Endothelial cell of umbilical vein (primary cell): ENCODE measurements at regions not wholly inside any gene's neighbourhood (a gene's known extent, or its start where the extent isn't known, plus 50 kb on each side); places are given as distances from the start of the nearest gene placed in this dataset.

Experiments used
- BruUV-seq: library from RNA; stranded (reverse); fragments of 400-500 nt; replicated peaks from 2 replicates; lab custom pipeline; 2021; lab: Mats Ljungman, UMichigan
- CTCF ChIA-PET: fragments of 300-600, 350-600 bp; sonication (Branson Sonifier 250); formaldehyde crosslinking; loops from one replicate; lab custom pipeline; 2021; ENCODE audit warnings: antibody characterized with exemption, inconsistent platforms; lab: Charles Lee
- POLR2A ChIA-PET: fragments of 300-600, 350-600 bp; sonication (Branson Sonifier 250); formaldehyde crosslinking; loops from one replicate; lab custom pipeline; 2021; ENCODE audit warnings: antibody characterized with exemption, inconsistent platforms; lab: Charles Lee
- DNase-seq: peaks from one replicate; pipeline ENCODE4 v3.0.0-alpha.2; 2011; ENCODE audit warnings: low read depth, low spot score
- FAIRE-seq: peaks from 2 replicates; lab custom pipeline; 2011; peaks lifted over from hg19 to GRCh38; lab: Jason Lieb, UNC
- H2AFZ ChIP-seq: 2 replicates; pipeline ENCODE4 v1.6.0; 2012; ENCODE audit warnings: low read depth, low read length, control low read depth, inconsistent platforms
- H3K27ac ChIP-seq: 2 replicates; pipeline ENCODE4 v1.5.1; 2011; ENCODE audit warnings: low read depth, mild to moderate bottlenecking, control low read depth, low read length, moderate library complexity; ENCODE audit not compliant: insufficient read depth
- H3K27me3 ChIP-seq, 2 experiments: 2 replicates each; pipeline versions ENCODE4 v1.6.0 to v1.6.1; 2011; ENCODE audit warnings: low read length in 2 of 2, mixed read lengths in 1 of 2; ENCODE audit not compliant: control insufficient read depth in 2 of 2, insufficient read depth in 2 of 2
- H3K36me3 ChIP-seq, 2 experiments: 2 replicates in 1 of 2; 3 replicates in 1 of 2; pipeline ENCODE4 v1.5.1; 2011; ENCODE audit warnings: low read length in 2 of 2, mild to moderate bottlenecking in 1 of 2, moderate library complexity in 1 of 2; ENCODE audit not compliant: control insufficient read depth in 2 of 2, insufficient read depth in 2 of 2; ENCODE audit errors: extremely low read depth in 1 of 2
- H3K4me1 ChIP-seq: 3 replicates; pipeline ENCODE4 v1.5.1; 2011; ENCODE audit warnings: mild to moderate bottlenecking, low read length; ENCODE audit not compliant: control insufficient read depth, insufficient read depth; ENCODE audit errors: extremely low read depth
- H3K4me2 ChIP-seq: 2 replicates; pipeline ENCODE4 v1.6.1; 2011; ENCODE audit warnings: low read length, control low read depth, mixed read lengths; ENCODE audit not compliant: insufficient read depth
- H3K4me3 ChIP-seq, 3 experiments: fragments of 200-600 bp in 1 of 3; sonication (generic), shearing (Covaris generic) in 1 of 3; replicated peaks in 1 of 3; 2 replicates each; pipeline ENCODE4 v1.5.1; 2011 to 2016; ENCODE audit warnings: control low read depth in 3 of 3, low read length in 3 of 3, mild to moderate bottlenecking in 2 of 3, inconsistent platforms in 1 of 3, low read depth in 1 of 3, moderate library complexity in 1 of 3; ENCODE audit not compliant: insufficient read depth in 1 of 3
- H3K79me2 ChIP-seq: 2 replicates; pipeline ENCODE4 v1.6.0; 2012; ENCODE audit warnings: low read length, inconsistent platforms; ENCODE audit not compliant: control insufficient read depth, insufficient read depth
- H3K9ac ChIP-seq: replicated peaks from 2 replicates; pipeline ENCODE3; 2011; ENCODE audit warnings: low read length, control low read depth; ENCODE audit not compliant: insufficient read depth; ENCODE audit errors: extremely low read depth
- H3K9me1 ChIP-seq: replicated peaks from 3 replicates; pipeline ENCODE4 v1.6.0; 2011; ENCODE audit warnings: mild to moderate bottlenecking, low read length; ENCODE audit not compliant: control insufficient read depth, insufficient read depth; ENCODE audit errors: extremely low read depth
- H3K9me3 ChIP-seq: replicated peaks from 2 replicates; pipeline ENCODE4 v1.5.1; 2012; ENCODE audit warnings: low read length, inconsistent platforms; ENCODE audit not compliant: control insufficient read depth, insufficient read depth
- H4K20me1 ChIP-seq: replicated peaks from 2 replicates; pipeline ENCODE3; 2011; ENCODE audit warnings: mild to moderate bottlenecking, low read length; ENCODE audit not compliant: control insufficient read depth, insufficient read depth; ENCODE audit errors: extremely low read depth
- CTCF ChIP-seq, 2 donors: IDR thresholded peaks; 1 replicate in 1 of 2; 2 replicates in 1 of 2; pipeline ENCODE4 v1.5.1; 2011; ENCODE audit warnings: low read length in 2 of 2, mild to moderate bottlenecking in 2 of 2, moderate library complexity in 2 of 2, control low read depth in 1 of 2, inconsistent platforms in 1 of 2, low read depth in 1 of 2; ENCODE audit not compliant: insufficient read depth in 1 of 2; ENCODE audit errors: extremely low read depth in 1 of 2
- EZH2 ChIP-seq: IDR thresholded peaks from 2 replicates; pipeline ENCODE4 v1.6.1; 2012; ENCODE audit warnings: borderline replicate concordance, low read depth, mild to moderate bottlenecking, moderate library complexity, low read length, inconsistent platforms; ENCODE audit not compliant: severe bottlenecking
- FOS ChIP-seq: IDR thresholded peaks from 2 replicates; pipeline ENCODE4 v1.6.1; 2011; ENCODE audit warnings: mild to moderate bottlenecking, low read length, moderate library complexity, borderline replicate concordance; ENCODE audit not compliant: insufficient read depth
- GATA2 ChIP-seq: IDR thresholded peaks from 2 replicates; pipeline ENCODE4 v1.7.0; 2011; ENCODE audit warnings: low read depth, mild to moderate bottlenecking, moderate library complexity, mixed read lengths, low read length; ENCODE audit not compliant: insufficient read length, insufficient read depth
- JUN ChIP-seq: IDR thresholded peaks from 2 replicates; pipeline ENCODE4 v1.6.1; 2011; ENCODE audit warnings: borderline replicate concordance, low read depth; ENCODE audit not compliant: insufficient read length, insufficient read depth
- MAX ChIP-seq: IDR thresholded peaks from 2 replicates; pipeline ENCODE4 v1.6.1; 2011; ENCODE audit not compliant: insufficient read depth, insufficient read length
- MYC ChIP-seq: IDR thresholded peaks from one replicate; pipeline ENCODE4 v1.6.1; 2011; ENCODE audit warnings: mild to moderate bottlenecking, low read depth, low read length
- POLR2A ChIP-seq: IDR thresholded peaks from 2 replicates; pipeline ENCODE4 v1.6.1; 2012; ENCODE audit warnings: low read depth, mild to moderate bottlenecking, control low read depth, low read length
- POLR2AphosphoS5 ChIP-seq: IDR thresholded peaks from 2 replicates; pipeline ENCODE4 v1.6.1; 2012; ENCODE audit warnings: low read depth, mild to moderate bottlenecking, control low read depth, low read length, moderate library complexity; ENCODE audit not compliant: insufficient read depth
- dilution Hi-C: fragments of 300-500 bp; cut with MboI; formaldehyde crosslinking; loops from one replicate; pipeline ENCODE4 v1.15.0; 2019; ENCODE audit warnings: low sequenced_read_pairs; ENCODE audit not compliant: extremely low pct_ligation_motif_present
- intact Hi-C: fragments of 100-400 bp; cut with micrococcal nuclease; formaldehyde crosslinking; loops from one replicate; pipeline ENCODE4 v1.10.0; 2022

GRCh38 chr3:106837616-106838015, 539.6 kb upstream of the CCDC54 start:
- H3K9me3 ChIP-seq = no peaks in the 10 kb centered on the region
- dilution Hi-C loops (no loop called here), intact Hi-C loops (no loop called here)
- H3K27me3 ChIP-seq = no peaks in the 10 kb centered on the region
- TF ChIP-seq MYC (no peak), EZH2 (no peak), MAX (no peak), CTCF (IDR thresholded peaks at IDR 0.05; ENCODE audit: extremely low read depth in 1 of 2, insufficient read depth in 1 of 2, low read depth in 1 of 2, low read length in 2 of 2) (no peak), FOS (no peak), POLR2A (no peak), POLR2AphosphoS5 (no peak), JUN (no peak), GATA2 (no peak)
- H3K9me1 ChIP-seq = no peaks in the 10 kb centered on the region
- FAIRE-seq (no peak), DNase-seq (no peak)
- no peak overlapping the region for H3K4me2 ChIP-seq
- no peak overlapping the region for H2AFZ ChIP-seq
- ChIA-PET POLR2A (no interaction called here), CTCF (no interaction called here)
- H3K79me2 ChIP-seq = no peaks in the 10 kb centered on the region
- no peak overlapping the region for H3K4me3 ChIP-seq
- H3K27ac ChIP-seq = no peak overlapping the region
- BruUV-seq = no TSS peak
- no peaks in the 10 kb centered on the region for H3K36me3 ChIP-seq
- no peaks in the 10 kb centered on the region for H3K4me1 ChIP-seq
- H4K20me1 ChIP-seq = no peaks in the 10 kb centered on the region
- no peak overlapping the region for H3K9ac ChIP-seq
